ENCODE measurements at regions not wholly inside any gene's neighbourhood (a gene's known extent, or its start where the extent isn't known, plus 50 kb on each side); places are given as distances from the start of the nearest gene placed in this dataset.

DNA sequence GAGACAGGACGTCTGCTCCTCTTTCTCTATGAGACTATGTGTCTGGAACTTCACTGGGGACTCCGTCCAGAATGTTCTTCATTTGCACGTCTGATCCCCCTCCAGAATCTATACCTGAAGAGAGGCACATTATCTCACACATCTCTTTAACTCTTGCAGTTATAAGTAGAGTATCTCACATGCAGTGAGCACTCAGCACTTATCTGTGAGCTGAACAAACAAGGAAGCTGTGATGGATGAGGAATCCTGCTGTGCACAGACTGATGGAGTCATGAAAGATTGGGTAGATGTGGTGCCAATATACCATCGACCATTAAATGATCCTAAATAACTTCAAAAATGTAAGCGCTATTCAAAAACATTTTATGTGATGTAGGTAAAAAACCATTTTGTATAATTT, 888.3 kb upstream of the CELF4 start:
- TF ChIP-seq, protein P1, sequence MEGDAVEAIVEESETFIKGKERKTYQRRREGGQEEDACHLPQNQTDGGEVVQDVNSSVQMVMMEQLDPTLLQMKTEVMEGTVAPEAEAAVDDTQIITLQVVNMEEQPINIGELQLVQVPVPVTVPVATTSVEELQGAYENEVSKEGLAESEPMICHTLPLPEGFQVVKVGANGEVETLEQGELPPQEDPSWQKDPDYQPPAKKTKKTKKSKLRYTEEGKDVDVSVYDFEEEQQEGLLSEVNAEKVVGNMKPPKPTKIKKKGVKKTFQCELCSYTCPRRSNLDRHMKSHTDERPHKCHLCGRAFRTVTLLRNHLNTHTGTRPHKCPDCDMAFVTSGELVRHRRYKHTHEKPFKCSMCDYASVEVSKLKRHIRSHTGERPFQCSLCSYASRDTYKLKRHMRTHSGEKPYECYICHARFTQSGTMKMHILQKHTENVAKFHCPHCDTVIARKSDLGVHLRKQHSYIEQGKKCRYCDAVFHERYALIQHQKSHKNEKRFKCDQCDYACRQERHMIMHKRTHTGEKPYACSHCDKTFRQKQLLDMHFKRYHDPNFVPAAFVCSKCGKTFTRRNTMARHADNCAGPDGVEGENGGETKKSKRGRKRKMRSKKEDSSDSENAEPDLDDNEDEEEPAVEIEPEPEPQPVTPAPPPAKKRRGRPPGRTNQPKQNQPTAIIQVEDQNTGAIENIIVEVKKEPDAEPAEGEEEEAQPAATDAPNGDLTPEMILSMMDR (IDR thresholded peaks at IDR 0.05), result no peak
- no peak for TF ChIP-seq POLR2A (IDR thresholded peaks at IDR 0.05)
